Calu3 (cell line): ENCODE measurements at regions not wholly inside any gene's neighbourhood (a gene's known extent, or its start where the extent isn't known, plus 50 kb on each side); places are given as distances from the start of the nearest gene placed in this dataset.

Experiments used
- BruUV-seq: library from RNA; stranded (reverse); fragments of 400-500 nt; replicated peaks from 2 replicates; lab custom pipeline; 2021; lab: Mats Ljungman, UMichigan
- CTCF ChIA-PET: fragments of 300-600 bp; sonication (Branson Sonifier 250); formaldehyde crosslinking; loops from one replicate; lab custom pipeline; 2022; ENCODE audit warnings: antibody characterized with exemption; lab: Charles Lee
- DNase-seq: peaks from one replicate; pipeline ENCODE4 v3.0.0; 2022
- H3K27ac Mint-ChIP-seq: one replicate; pipeline ENCODE4 v1.8.0; 2022; ENCODE audit warnings: mixed read lengths; ENCODE audit not compliant: unreplicated experiment
- H3K27me3 Mint-ChIP-seq: one replicate; pipeline ENCODE4 v1.8.0; 2022; ENCODE audit warnings: mixed read lengths; ENCODE audit not compliant: unreplicated experiment
- H3K36me3 Mint-ChIP-seq: one replicate; pipeline ENCODE4 v1.8.0; 2022; ENCODE audit warnings: mild to moderate bottlenecking, moderate library complexity, mixed read lengths; ENCODE audit not compliant: insufficient read depth, unreplicated experiment
- H3K4me1 Mint-ChIP-seq: one replicate; pipeline ENCODE4 v1.8.0; 2022; ENCODE audit warnings: mild to moderate bottlenecking, low read depth, mixed read lengths; ENCODE audit not compliant: unreplicated experiment
- H3K4me3 Mint-ChIP-seq: one replicate; pipeline ENCODE4 v1.8.0; 2022; ENCODE audit warnings: mild to moderate bottlenecking, low read depth, moderate library complexity, mixed read lengths; ENCODE audit not compliant: unreplicated experiment
- H3K9me3 Mint-ChIP-seq: one replicate; pipeline ENCODE4 v1.8.0; 2022; ENCODE audit warnings: low read depth, mixed read lengths; ENCODE audit not compliant: unreplicated experiment
- intact Hi-C: fragments of 100-400 bp; cut with micrococcal nuclease; formaldehyde crosslinking; loops from one replicate; pipeline ENCODE4 v1.10.0; 2022; ENCODE audit not compliant: unreplicated experiment
- TF ChIP-seq, protein P1 (sequence below): fragments of 200-600 bp; IDR thresholded peaks from one replicate; pipeline ENCODE4 v1.8.0; 2022; ENCODE audit warnings: antibody characterized with exemption; ENCODE audit not compliant: unreplicated experiment

DNA sequence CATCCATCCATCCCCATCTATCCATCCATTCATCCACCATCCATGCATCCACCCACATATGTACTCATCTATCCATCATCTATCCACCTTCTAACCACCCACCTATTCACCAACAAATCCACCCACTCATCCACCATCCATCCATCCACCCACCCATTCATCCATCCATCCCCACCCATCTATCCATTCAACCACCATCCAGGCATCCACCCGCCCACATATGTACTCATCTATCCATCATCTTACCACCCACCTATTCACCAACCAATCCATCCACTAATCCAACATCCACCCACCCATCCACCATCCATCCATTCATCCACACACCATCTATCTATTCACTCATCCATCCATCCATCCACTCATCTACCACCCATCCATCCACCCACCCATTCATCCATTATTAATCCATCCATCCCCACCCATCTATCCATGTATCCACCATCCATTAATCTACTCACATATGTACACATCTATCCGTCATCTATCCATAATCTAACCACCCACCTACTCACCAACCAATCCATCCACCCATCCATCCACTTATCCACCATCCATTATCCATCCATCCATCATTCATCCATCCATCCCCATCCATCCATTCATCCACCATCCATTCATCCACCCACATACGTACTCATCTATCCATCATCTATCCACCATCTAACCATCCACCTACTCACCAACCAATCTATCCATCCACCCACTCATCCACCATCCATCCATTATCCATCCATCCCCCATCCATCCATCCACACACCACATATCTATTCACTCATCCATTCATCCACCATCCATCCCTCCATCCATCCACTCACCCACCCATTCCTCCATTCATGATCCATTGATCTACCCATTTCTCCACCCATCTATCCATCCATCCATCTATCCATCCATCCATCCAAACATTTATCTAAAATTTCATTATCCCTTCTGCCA lies 940.0 kb downstream of the BRD1 start:
- H3K4me1 Mint-ChIP-seq = no peaks in the 10 kb centered on the region

DNA sequence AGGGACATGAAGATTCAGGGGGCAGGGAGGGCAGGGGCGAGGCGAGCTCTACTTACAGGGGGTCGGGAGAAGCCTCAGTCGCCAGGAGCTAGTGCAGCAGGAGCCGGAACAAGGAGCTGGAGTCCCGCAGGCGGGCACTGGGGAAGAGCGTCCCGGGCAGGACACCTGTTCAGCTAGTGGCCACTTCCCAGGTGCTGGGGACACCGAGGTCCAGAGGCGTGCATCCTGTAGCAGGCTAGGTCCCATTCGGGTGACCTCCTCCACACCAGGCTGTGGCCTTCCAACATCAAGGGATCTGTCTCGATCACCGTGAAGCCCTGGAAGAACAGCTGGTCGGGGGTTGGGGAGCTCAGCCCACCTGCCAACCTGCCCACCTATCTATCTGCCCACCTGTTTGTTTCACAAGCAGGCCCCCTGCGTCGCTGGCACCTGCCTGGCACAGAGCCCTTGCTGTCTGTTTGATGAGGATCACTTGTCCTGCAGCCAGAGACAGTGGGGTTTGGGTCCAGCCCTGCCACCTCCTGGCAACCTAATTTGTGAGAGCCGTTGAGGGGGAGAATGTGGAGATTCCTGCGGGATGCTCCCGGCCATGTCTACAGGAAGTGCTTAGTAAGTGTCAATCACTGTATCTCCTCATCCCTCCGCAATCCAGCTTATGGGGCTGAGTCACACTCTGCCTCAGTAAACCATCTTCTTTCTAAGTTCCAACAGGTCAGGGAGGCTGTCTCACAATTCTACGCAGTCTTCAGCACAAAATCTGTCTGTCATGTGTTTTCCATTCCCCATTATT lies 940.9 kb downstream of the BRD1 start:
- H3K4me1 Mint-ChIP-seq = no peaks in the 10 kb centered on the region
- no peaks in the 10 kb centered on the region for H3K27me3 Mint-ChIP-seq
- H3K27ac Mint-ChIP-seq = no peak overlapping the region
- CTCF ChIA-PET = no interaction called here
- no peaks in the 10 kb centered on the region for H3K36me3 Mint-ChIP-seq
- H3K9me3 Mint-ChIP-seq = peaks cover 7% of the 10 kb centered on the region
- no peak overlapping the region for H3K4me3 Mint-ChIP-seq
- TF ChIP-seq, protein P1, sequence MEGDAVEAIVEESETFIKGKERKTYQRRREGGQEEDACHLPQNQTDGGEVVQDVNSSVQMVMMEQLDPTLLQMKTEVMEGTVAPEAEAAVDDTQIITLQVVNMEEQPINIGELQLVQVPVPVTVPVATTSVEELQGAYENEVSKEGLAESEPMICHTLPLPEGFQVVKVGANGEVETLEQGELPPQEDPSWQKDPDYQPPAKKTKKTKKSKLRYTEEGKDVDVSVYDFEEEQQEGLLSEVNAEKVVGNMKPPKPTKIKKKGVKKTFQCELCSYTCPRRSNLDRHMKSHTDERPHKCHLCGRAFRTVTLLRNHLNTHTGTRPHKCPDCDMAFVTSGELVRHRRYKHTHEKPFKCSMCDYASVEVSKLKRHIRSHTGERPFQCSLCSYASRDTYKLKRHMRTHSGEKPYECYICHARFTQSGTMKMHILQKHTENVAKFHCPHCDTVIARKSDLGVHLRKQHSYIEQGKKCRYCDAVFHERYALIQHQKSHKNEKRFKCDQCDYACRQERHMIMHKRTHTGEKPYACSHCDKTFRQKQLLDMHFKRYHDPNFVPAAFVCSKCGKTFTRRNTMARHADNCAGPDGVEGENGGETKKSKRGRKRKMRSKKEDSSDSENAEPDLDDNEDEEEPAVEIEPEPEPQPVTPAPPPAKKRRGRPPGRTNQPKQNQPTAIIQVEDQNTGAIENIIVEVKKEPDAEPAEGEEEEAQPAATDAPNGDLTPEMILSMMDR = no peak
- intact Hi-C loops = no loop called here
- DNase-seq = no peak
- BruUV-seq = no TSS peak

More for the DNA sequence above, 940.0 kb downstream of the BRD1 start:
- TF ChIP-seq, protein P1 = no peak
- Mint-ChIP-seq H3K27me3 (no peaks in the 10 kb centered on the region), H3K4me3 (no peak overlapping the region), H3K9me3 (peaks cover 7% of the 10 kb centered on the region), H3K27ac (no peak overlapping the region), H3K36me3 (no peaks in the 10 kb centered on the region)
- CTCF ChIA-PET = no interaction called here
- intact Hi-C loops = no loop called here
- no peak for DNase-seq
- BruUV-seq = no TSS peak

GRCh38 chr22:48885919-48886305 lies 941.8 kb downstream of the BRD1 start:
- Mint-ChIP-seq H3K27me3 (no peaks in the 10 kb centered on the region), H3K27ac (no peak overlapping the region), H3K9me3 (peaks cover 7% of the 10 kb centered on the region), H3K4me3 (no peak overlapping the region), H3K36me3 (no peaks in the 10 kb centered on the region), H3K4me1 (no peaks in the 10 kb centered on the region)
- CTCF ChIA-PET = no interaction called here
- TF ChIP-seq, protein P1 = no peak
- DNase-seq = no peak
- intact Hi-C loops = no loop called here
- no TSS peak for BruUV-seq

GRCh38 chr22:48885271-48885918 lies 942.3 kb downstream of the BRD1 start:
- Mint-ChIP-seq H3K4me1 (no peaks in the 10 kb centered on the region), H3K27me3 (no peaks in the 10 kb centered on the region), H3K36me3 (no peaks in the 10 kb centered on the region), H3K4me3 (no peak overlapping the region), H3K27ac (no peak overlapping the region), H3K9me3 (peaks cover 7% of the 10 kb centered on the region)
- DNase-seq = no peak
- TF ChIP-seq, protein P1 = no peak
- BruUV-seq = no TSS peak
- intact Hi-C loops = no loop called here
- CTCF ChIA-PET = no interaction called here
